A673 (cell line): ENCODE measurements at regions not wholly inside any gene's neighbourhood (a gene's known extent, or its start where the extent isn't known, plus 50 kb on each side); places are given as distances from the start of the nearest gene placed in this dataset.

Experiments
- BruUV-seq: library from RNA; stranded (reverse); fragments of 400-500 nt; replicated peaks from 2 replicates; lab custom pipeline; 2021; lab: Mats Ljungman, UMichigan
- CTCF ChIA-PET: fragments of 300-600 bp; sonication (Branson Sonifier 250); formaldehyde crosslinking; loops from one replicate; lab custom pipeline; 2022; ENCODE audit warnings: antibody characterized with exemption; lab: Charles Lee
- POLR2A ChIA-PET: fragments of 300-600 bp; sonication (Branson Sonifier 250); formaldehyde crosslinking; loops from one replicate; lab custom pipeline; 2022; ENCODE audit warnings: antibody characterized with exemption; ENCODE audit not compliant: low non-redundant PET; lab: Charles Lee
- DNase-seq: peaks from one replicate; pipeline ENCODE4 v3.0.0-alpha.2; 2015; ENCODE audit warnings: low spot score
- H3K27ac ChIP-seq: fragments of 200-600 bp; sonication (generic); 2 replicates; pipeline ENCODE4 v1.5.1; 2016; ENCODE audit warnings: mixed run types, low read depth, mild to moderate bottlenecking, mixed read lengths, antibody characterized with exemption, low read length; ENCODE audit not compliant: poor library complexity, severe bottlenecking
- H3K27me3 ChIP-seq: fragments of 200-600 bp; sonication (generic); replicated peaks from 2 replicates; pipeline ENCODE4 v1.6.1; 2017; ENCODE audit warnings: mixed run types, low read depth, mild to moderate bottlenecking, mixed read lengths, antibody characterized with exemption, low read length; ENCODE audit not compliant: insufficient read depth, poor library complexity
- H3K36me3 ChIP-seq: fragments of 200-600 bp; sonication (generic); 2 replicates; pipeline ENCODE4 v1.6.1; 2016; ENCODE audit warnings: mixed run types, mild to moderate bottlenecking, mixed read lengths, antibody characterized with exemption, low read length; ENCODE audit not compliant: insufficient read depth, poor library complexity, severe bottlenecking
- H3K4me1 ChIP-seq: fragments of 200-600 bp; sonication (generic); 2 replicates; pipeline ENCODE4 v1.6.1; 2017; ENCODE audit warnings: mixed run types, mild to moderate bottlenecking, mixed read lengths, antibody characterized with exemption, low read length; ENCODE audit not compliant: insufficient read depth, poor library complexity, severe bottlenecking
- H3K4me3 ChIP-seq: fragments of 200-600 bp; sonication (generic); 2 replicates; pipeline ENCODE4 v1.5.1; 2016; ENCODE audit warnings: low read depth, mixed run types, mild to moderate bottlenecking, mixed read lengths, low read length; ENCODE audit not compliant: poor library complexity, severe bottlenecking
- H3K9me3 ChIP-seq: fragments of 200-600 bp; sonication (generic); 2 replicates; pipeline ENCODE4 v1.6.1; 2016; ENCODE audit warnings: mixed run types, low read depth, mild to moderate bottlenecking, mixed read lengths, antibody characterized with exemption, low read length; ENCODE audit not compliant: poor library complexity, severe bottlenecking
- EZH2 ChIP-seq: fragments of 200-600 bp; sonication (generic); IDR thresholded peaks from 2 replicates; pipeline ENCODE4 v1.6.1; 2017; ENCODE audit warnings: borderline replicate concordance, low read depth, mild to moderate bottlenecking, mixed read lengths, antibody characterized with exemption, low read length; ENCODE audit not compliant: poor library complexity, severe bottlenecking
- intact Hi-C: fragments of 100-400 bp; cut with micrococcal nuclease; formaldehyde crosslinking; loops from one replicate; pipeline ENCODE4 v1.10.0; 2022; ENCODE audit not compliant: unreplicated experiment
- TF ChIP-seq, protein P1 (sequence below): fragments of 300-800, 200-600 bp; sonication (generic); conservative IDR thresholded peaks from 2 replicates; pipeline ENCODE4 v1.5.1; 2017; ENCODE audit warnings: low read depth, mild to moderate bottlenecking, antibody characterized with exemption, low read length, moderate library complexity, mixed read lengths

DNA sequence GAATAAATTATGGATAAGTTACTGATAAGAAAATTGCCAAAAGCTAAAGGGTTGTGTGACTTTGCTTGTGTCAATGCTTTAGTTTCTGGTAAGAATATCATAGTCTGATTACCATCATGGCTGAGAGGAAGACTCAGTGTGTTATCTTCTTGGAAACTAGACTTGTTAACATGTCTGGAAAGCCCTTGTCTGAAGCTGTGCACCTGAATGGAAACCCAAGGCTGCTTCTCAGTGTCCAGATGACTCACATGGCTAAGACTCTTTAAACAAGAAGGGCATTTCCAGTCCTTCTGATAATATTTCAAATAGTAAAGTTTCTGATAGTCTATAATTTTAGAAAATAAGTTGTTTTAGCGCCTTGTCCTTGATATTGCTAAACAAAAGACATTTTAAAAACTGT, 1092.7 kb downstream of the PLA2G4A start:
- no TSS peak for BruUV-seq
- H3K27ac ChIP-seq: no peak overlapping the region
- H3K4me3 ChIP-seq: no peak overlapping the region
- H3K4me1 ChIP-seq: no peaks in the 10 kb centered on the region
- POLR2A ChIA-PET: no interaction called here
- no peak for DNase-seq
- H3K27me3 ChIP-seq: no peaks in the 10 kb centered on the region
- no peak for TF ChIP-seq EZH2
- TF ChIP-seq, protein P1, sequence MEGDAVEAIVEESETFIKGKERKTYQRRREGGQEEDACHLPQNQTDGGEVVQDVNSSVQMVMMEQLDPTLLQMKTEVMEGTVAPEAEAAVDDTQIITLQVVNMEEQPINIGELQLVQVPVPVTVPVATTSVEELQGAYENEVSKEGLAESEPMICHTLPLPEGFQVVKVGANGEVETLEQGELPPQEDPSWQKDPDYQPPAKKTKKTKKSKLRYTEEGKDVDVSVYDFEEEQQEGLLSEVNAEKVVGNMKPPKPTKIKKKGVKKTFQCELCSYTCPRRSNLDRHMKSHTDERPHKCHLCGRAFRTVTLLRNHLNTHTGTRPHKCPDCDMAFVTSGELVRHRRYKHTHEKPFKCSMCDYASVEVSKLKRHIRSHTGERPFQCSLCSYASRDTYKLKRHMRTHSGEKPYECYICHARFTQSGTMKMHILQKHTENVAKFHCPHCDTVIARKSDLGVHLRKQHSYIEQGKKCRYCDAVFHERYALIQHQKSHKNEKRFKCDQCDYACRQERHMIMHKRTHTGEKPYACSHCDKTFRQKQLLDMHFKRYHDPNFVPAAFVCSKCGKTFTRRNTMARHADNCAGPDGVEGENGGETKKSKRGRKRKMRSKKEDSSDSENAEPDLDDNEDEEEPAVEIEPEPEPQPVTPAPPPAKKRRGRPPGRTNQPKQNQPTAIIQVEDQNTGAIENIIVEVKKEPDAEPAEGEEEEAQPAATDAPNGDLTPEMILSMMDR: no peak
- CTCF ChIA-PET: no interaction called here
- intact Hi-C loops: loop anchor here (10.0 kb wide), 1 partner anchor 657 kb away; no protein-coding TSS in a partner anchor
- no peaks in the 10 kb centered on the region for H3K9me3 ChIP-seq
- no peaks in the 10 kb centered on the region for H3K36me3 ChIP-seq

- Histone ChIP-seq H3K27me3 (no peaks in the 10 kb centered on the region), H3K4me3 (no peak overlapping the region), H3K27ac (no peak overlapping the region), H3K36me3 (no peaks in the 10 kb centered on the region), H3K9me3 (no peaks in the 10 kb centered on the region), H3K4me1 (no peaks in the 10 kb centered on the region)
- ChIA-PET CTCF (no interaction called here), POLR2A (no interaction called here)
- TF ChIP-seq, protein P1: no peak
- no peak for TF ChIP-seq EZH2
- intact Hi-C loops: loop anchor here (10.0 kb wide), 1 partner anchor 657 kb away; no protein-coding TSS in a partner anchor
- no peak for DNase-seq
- BruUV-seq: no TSS peak
These were observed 1093.5 kb downstream of the PLA2G4A start for GRCh38 chr1:187922255-187922654.

DNA sequence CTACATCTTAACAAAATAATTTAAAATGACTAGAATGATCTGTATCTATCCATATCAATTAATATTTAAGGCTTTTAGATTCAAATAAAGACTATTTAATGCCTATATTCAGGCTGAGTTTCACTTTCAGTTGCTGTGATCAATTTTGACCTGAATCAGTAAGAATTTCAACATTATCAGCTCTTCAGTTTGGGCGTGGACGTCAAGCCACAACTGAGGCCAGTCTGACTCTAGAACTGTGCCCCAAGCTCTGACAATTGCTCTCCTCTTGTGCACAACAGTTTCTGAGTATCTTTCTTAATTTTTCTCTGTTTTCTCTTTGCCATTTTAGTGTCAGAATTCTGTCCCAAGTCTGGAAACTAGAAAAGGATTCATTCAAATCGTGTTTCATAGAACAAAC, 1095.5 kb downstream of the PLA2G4A start:
- POLR2A ChIA-PET: no interaction called here
- no peak for TF ChIP-seq EZH2
- TF ChIP-seq, protein P1: no peak

More for the DNA sequence above, 1095.5 kb downstream of the PLA2G4A start:
- Histone ChIP-seq H3K27me3 (no peaks in the 10 kb centered on the region), H3K9me3 (no peaks in the 10 kb centered on the region), H3K36me3 (no peaks in the 10 kb centered on the region), H3K4me1 (peaks cover 3% of the 10 kb centered on the region), H3K4me3 (no peak overlapping the region), H3K27ac (no peak overlapping the region)
- no peak for DNase-seq
- CTCF ChIA-PET: no interaction called here
- intact Hi-C loops: loop anchor here (10.0 kb wide), 1 partner anchor 659 kb away; no protein-coding TSS in a partner anchor
- BruUV-seq: no TSS peak
